Esophagus squamous epithelium (tissue), 4 donors: ENCODE measurements at regions not wholly inside any gene's neighbourhood (a gene's known extent, or its start where the extent isn't known, plus 50 kb on each side); places are given as distances from the start of the nearest gene placed in this dataset.

ENCODE experiments used
- POLR2A ChIP-seq, 4 donors: fragments of 450-650 bp; IDR thresholded peaks; one replicate each; pipeline ENCODE4 v1.6.1; 2017; ENCODE audit warnings: antibody characterized with exemption in 4 of 4, mild to moderate bottlenecking in 4 of 4, moderate library complexity in 3 of 4
- TF ChIP-seq, protein P1 (sequence below), 6 experiments: fragments of 450-650 bp in 4 of 6; fragments of 200-600 bp in 2 of 6; sonication (generic) in 2 of 6; IDR thresholded peaks; one replicate each; pipeline ENCODE4 v1.5.1; 2016 to 2019; ENCODE audit warnings: antibody characterized with exemption in 6 of 6, mild to moderate bottlenecking in 4 of 6, moderate library complexity in 4 of 6

DNA sequence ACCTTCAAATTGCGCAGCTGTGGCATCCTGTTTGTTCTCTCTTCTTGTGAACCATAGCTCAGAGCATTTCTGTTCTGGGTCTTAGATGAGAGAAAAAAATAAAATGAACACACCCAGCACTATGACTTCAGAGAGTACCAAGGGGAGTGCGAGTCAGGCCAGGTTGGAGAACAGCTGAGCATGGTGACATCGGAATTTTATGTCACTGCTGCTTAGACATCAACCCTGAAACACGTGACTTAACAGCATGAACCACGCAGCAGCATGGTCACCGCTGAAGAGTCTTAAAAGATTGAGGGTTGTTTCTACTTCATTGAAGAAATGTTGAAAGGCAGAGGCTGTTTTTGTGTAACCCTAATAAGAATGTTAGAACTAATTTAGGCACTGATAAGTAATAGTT, 288.8 kb upstream of the SOX11 start:
- TF ChIP-seq, protein P1, sequence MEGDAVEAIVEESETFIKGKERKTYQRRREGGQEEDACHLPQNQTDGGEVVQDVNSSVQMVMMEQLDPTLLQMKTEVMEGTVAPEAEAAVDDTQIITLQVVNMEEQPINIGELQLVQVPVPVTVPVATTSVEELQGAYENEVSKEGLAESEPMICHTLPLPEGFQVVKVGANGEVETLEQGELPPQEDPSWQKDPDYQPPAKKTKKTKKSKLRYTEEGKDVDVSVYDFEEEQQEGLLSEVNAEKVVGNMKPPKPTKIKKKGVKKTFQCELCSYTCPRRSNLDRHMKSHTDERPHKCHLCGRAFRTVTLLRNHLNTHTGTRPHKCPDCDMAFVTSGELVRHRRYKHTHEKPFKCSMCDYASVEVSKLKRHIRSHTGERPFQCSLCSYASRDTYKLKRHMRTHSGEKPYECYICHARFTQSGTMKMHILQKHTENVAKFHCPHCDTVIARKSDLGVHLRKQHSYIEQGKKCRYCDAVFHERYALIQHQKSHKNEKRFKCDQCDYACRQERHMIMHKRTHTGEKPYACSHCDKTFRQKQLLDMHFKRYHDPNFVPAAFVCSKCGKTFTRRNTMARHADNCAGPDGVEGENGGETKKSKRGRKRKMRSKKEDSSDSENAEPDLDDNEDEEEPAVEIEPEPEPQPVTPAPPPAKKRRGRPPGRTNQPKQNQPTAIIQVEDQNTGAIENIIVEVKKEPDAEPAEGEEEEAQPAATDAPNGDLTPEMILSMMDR (IDR thresholded peaks at IDR 0.05): no peak
- no peak for TF ChIP-seq POLR2A (IDR thresholded peaks at IDR 0.05)
